Neural cell (in vitro differentiated cells): ENCODE measurements at regions not wholly inside any gene's neighbourhood (a gene's known extent, or its start where the extent isn't known, plus 50 kb on each side); places are given as distances from the start of the nearest gene placed in this dataset.
A peak's percentile ranks its signal among the peaks of the same experiment; 100 is the strongest.

ENCODE experiments used
- H2AFZ ChIP-seq: fragments of 200-600, 300-800 bp; sonication (generic), shearing (Covaris generic); 2 replicates; pipeline ENCODE4 v1.6.0; 2014; ENCODE audit warnings: low read depth, mild to moderate bottlenecking, antibody characterized with exemption, low read length, moderate library complexity
- H3F3A ChIP-seq: fragments of 200-600 bp; shearing (Covaris generic); 2 replicates; pipeline ENCODE4 v1.6.1; 2016; ENCODE audit warnings: mild to moderate bottlenecking, moderate library complexity, mixed read lengths, antibody characterized with exemption, low read length; ENCODE audit not compliant: insufficient read depth, poor library complexity, severe bottlenecking
- H3K27ac ChIP-seq: fragments of 200-600, 300-800 bp; sonication (generic), shearing (Covaris generic); 2 replicates; pipeline ENCODE4 v1.5.1; 2014; ENCODE audit warnings: mild to moderate bottlenecking, low read length, moderate library complexity
- H3K27me3 ChIP-seq: fragments of 300-800, 200-600 bp; sonication (generic), shearing (Covaris generic); 2 replicates; pipeline ENCODE4 v1.6.0; 2014; ENCODE audit warnings: mild to moderate bottlenecking, low read depth, low read length, moderate library complexity; ENCODE audit not compliant: insufficient read depth
- H3K36me3 ChIP-seq: fragments of 300-800, 200-600 bp; sonication (generic), shearing (Covaris generic); 2 replicates; pipeline ENCODE4 v1.5.1; 2014; ENCODE audit warnings: mild to moderate bottlenecking, antibody characterized with exemption, low read length, moderate library complexity; ENCODE audit not compliant: insufficient read depth
- H3K4me2 ChIP-seq: fragments of 300-800, 200-600 bp; sonication (generic), shearing (Covaris generic); 2 replicates; pipeline ENCODE4 v1.6.0; 2014; ENCODE audit warnings: mild to moderate bottlenecking, low read length
- H3K4me3 ChIP-seq: fragments of 300-800, 200-600 bp; sonication (generic), shearing (Covaris generic); 2 replicates; pipeline ENCODE4 v1.5.1; 2014; ENCODE audit warnings: mild to moderate bottlenecking, low read length, moderate library complexity
- H3K79me2 ChIP-seq: fragments of 200-600 bp; shearing (Covaris generic); replicated peaks from 2 replicates; pipeline ENCODE4 v1.6.0; 2014; ENCODE audit warnings: mild to moderate bottlenecking, low read length, moderate library complexity; ENCODE audit not compliant: insufficient read depth
- H3K9ac ChIP-seq: fragments of 300-800, 200-600 bp; sonication (generic), shearing (Covaris generic); 2 replicates; pipeline ENCODE4 v1.6.1; 2016; ENCODE audit warnings: mild to moderate bottlenecking, low read length, mixed read lengths
- H3K9me2 ChIP-seq: fragments of 200-600 bp; shearing (Covaris generic); 2 replicates; pipeline ENCODE4 v1.6.1; 2016; ENCODE audit warnings: mild to moderate bottlenecking, low read length, mixed read lengths; ENCODE audit not compliant: insufficient read depth
- H3K9me3 ChIP-seq: fragments of 200-600, 300-800 bp; sonication (generic), shearing (Covaris generic); 2 replicates; pipeline ENCODE4 v1.6.1; 2016; ENCODE audit warnings: mild to moderate bottlenecking, mixed run types, low read length, moderate library complexity, mixed read lengths
- H4K20me1 ChIP-seq: fragments of 200-600 bp; shearing (Covaris generic); 2 replicates; pipeline ENCODE4 v1.6.1; 2016; ENCODE audit warnings: mild to moderate bottlenecking, mixed run types; ENCODE audit not compliant: insufficient read depth
- CTCF ChIP-seq: fragments of 450-650 bp; IDR thresholded peaks from 2 replicates; pipeline ENCODE4 v1.5.1; 2014; ENCODE audit warnings: antibody characterized with exemption, mild to moderate bottlenecking, moderate library complexity; ENCODE audit not compliant: poor library complexity, severe bottlenecking
- EP300 ChIP-seq: fragments of 450-650 bp; conservative IDR thresholded peaks from 2 replicates; pipeline ENCODE4 v1.6.1; 2014; ENCODE audit warnings: antibody characterized with exemption, mild to moderate bottlenecking, moderate library complexity; ENCODE audit not compliant: poor library complexity, severe bottlenecking
- EZH2 ChIP-seq: fragments of 200-600, 300-800 bp; shearing (Covaris generic), sonication (generic); IDR thresholded peaks from 2 replicates; pipeline ENCODE4 v1.6.1; 2014; ENCODE audit warnings: antibody characterized with exemption, low read length, borderline replicate concordance, mild to moderate bottlenecking; ENCODE audit not compliant: insufficient read depth, poor library complexity, severe bottlenecking
- MXI1 ChIP-seq: fragments of 450-650 bp; conservative IDR thresholded peaks from 2 replicates; pipeline ENCODE4 v1.6.1; 2014; ENCODE audit warnings: antibody characterized with exemption, mild to moderate bottlenecking; ENCODE audit not compliant: poor library complexity, severe bottlenecking
- POLR2AphosphoS5 ChIP-seq: IDR thresholded peaks from 2 replicates; pipeline ENCODE4 v1.6.1; 2012
- RAD21 ChIP-seq: fragments of 450-650 bp; conservative IDR thresholded peaks from 2 replicates; pipeline ENCODE4 v1.6.1; 2014; ENCODE audit warnings: antibody characterized with exemption, mild to moderate bottlenecking, moderate library complexity
- REST ChIP-seq: IDR thresholded peaks from 2 replicates; pipeline ENCODE4 v1.6.1; 2012; ENCODE audit warnings: borderline replicate concordance
- SMC3 ChIP-seq: fragments of 450-650 bp; conservative IDR thresholded peaks from 2 replicates; pipeline ENCODE4 v1.6.1; 2014; ENCODE audit warnings: antibody characterized with exemption, mild to moderate bottlenecking, moderate library complexity; ENCODE audit not compliant: poor library complexity
- TAF1 ChIP-seq: IDR thresholded peaks from 2 replicates; pipeline ENCODE4 v1.6.1; 2012; ENCODE audit warnings: low read depth

DNA sequence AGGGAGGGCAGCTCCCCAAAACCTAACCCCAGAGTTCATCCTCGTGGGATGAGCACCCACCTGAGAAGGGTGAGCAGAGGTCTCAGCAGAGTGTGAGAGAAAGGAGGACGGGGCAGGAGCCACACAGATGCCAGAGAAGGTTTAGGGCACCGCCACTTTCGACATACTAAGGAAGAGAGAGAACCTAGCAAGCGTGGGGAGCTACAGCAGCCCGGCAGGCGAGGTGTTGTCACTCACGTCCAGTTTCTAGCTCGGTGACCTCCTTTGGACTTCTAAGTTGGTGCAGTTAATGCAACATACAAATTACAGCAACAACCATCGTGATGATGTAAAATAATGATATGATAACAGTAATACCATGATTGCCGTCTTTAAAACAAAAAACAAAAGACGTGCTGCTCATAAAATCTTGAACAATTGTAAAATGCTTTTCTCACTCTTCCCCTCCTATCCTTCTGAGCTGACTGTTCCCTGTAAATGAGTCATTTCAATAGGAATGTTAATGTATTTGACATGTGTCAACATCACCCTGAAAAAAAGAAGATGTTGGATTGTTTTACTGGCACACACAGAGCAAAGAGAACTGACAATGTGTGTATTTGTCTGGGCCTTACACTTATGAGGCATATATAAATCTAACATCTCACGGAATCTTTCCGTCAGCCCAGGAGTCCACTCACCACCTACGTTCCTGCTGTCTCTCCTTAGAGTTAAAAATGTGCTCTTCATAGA is 158.2 kb upstream of the MAF start:
- H3K9me2 ChIP-seq: no peaks in the 10 kb centered on the region
- no peaks in the 10 kb centered on the region for H4K20me1 ChIP-seq
- peak overlapping the region; percentile 28 for H3K27ac ChIP-seq
- no peaks in the 10 kb centered on the region for H3K27me3 ChIP-seq
- no peak overlapping the region for H3K9ac ChIP-seq
- H3K4me2 ChIP-seq: no peak overlapping the region
- H3F3A ChIP-seq: no peaks in the 10 kb centered on the region
- TF ChIP-seq EP300: peak; percentile 73
- no peak for TF ChIP-seq REST
- TF ChIP-seq POLR2AphosphoS5: peak; percentile 20
- peak; percentile 14 for TF ChIP-seq RAD21
- no peak for TF ChIP-seq CTCF
- TF ChIP-seq SMC3: no peak
- no peak for TF ChIP-seq EZH2
- TF ChIP-seq MXI1: no peak
- no peak for TF ChIP-seq TAF1
- H3K9me3 ChIP-seq: no peaks in the 10 kb centered on the region
- no peaks in the 10 kb centered on the region for H3K79me2 ChIP-seq
- no peak overlapping the region for H2AFZ ChIP-seq
- no peaks in the 10 kb centered on the region for H3K36me3 ChIP-seq
- H3K4me3 ChIP-seq: no peak overlapping the region

GRCh38 chr16:79757968-79758367 is 157.4 kb upstream of the MAF start:
- no peaks in the 10 kb centered on the region for H4K20me1 ChIP-seq
- H3K9me2 ChIP-seq: no peaks in the 10 kb centered on the region
- no peak overlapping the region for H3K4me2 ChIP-seq
- H3K36me3 ChIP-seq: no peaks in the 10 kb centered on the region
- H3K9me3 ChIP-seq: no peaks in the 10 kb centered on the region
- TF ChIP-seq POLR2AphosphoS5 (no peak), SMC3 (no peak), CTCF (no peak), EP300 (no peak), MXI1 (no peak), TAF1 (no peak), REST (no peak), RAD21 (no peak), EZH2 (no peak)
- H3K4me3 ChIP-seq: no peak overlapping the region
- no peaks in the 10 kb centered on the region for H3F3A ChIP-seq
- H2AFZ ChIP-seq: no peak overlapping the region
- H3K79me2 ChIP-seq: no peaks in the 10 kb centered on the region
- no peaks in the 10 kb centered on the region for H3K27me3 ChIP-seq
- H3K9ac ChIP-seq: no peak overlapping the region
- no peak overlapping the region for H3K27ac ChIP-seq
